WTC11 (cell line): ENCODE measurements at regions not wholly inside any gene's neighbourhood (a gene's known extent, or its start where the extent isn't known, plus 50 kb on each side); places are given as distances from the start of the nearest gene placed in this dataset.

Experiments
- ATAC-seq: fragments of 200-7000 bp; cut with Tn5 transposase; 2 replicates; pipeline ENCODE4 v1.10.0; 2021; ENCODE audit warnings: mild to moderate bottlenecking, moderate library complexity
- CTCF ChIA-PET: fragments of 300-600 bp; sonication (Branson Sonifier 250); formaldehyde crosslinking; loops from one replicate; lab custom pipeline; 2021; ENCODE audit warnings: antibody characterized with exemption; lab: Charles Lee
- POLR2A ChIA-PET: fragments of 350-600 bp; sonication (Branson Sonifier 250); formaldehyde crosslinking; loops from one replicate; lab custom pipeline; 2021; ENCODE audit warnings: antibody characterized with exemption; lab: Charles Lee
- DNase-seq: peaks from one replicate; pipeline ENCODE4 v3.0.0; 2021; ENCODE audit warnings: low spot score
- H3K27ac Mint-ChIP-seq: 2 replicates; pipeline ENCODE4 v1.8.0; 2021; ENCODE audit warnings: mixed read lengths
- H3K27me3 Mint-ChIP-seq: 2 replicates; pipeline ENCODE4 v1.8.0; 2021; ENCODE audit warnings: low read depth, mild to moderate bottlenecking, moderate library complexity, mixed read lengths
- H3K36me3 Mint-ChIP-seq: 2 replicates; pipeline ENCODE4 v1.8.0; 2021; ENCODE audit warnings: mixed read lengths
- H3K4me1 Mint-ChIP-seq: 2 replicates; pipeline ENCODE4 v1.8.0; 2022; ENCODE audit warnings: mixed read lengths
- H3K4me3 Mint-ChIP-seq: 2 replicates; pipeline ENCODE4 v1.8.0; 2021; ENCODE audit warnings: mild to moderate bottlenecking, moderate library complexity, mixed read lengths
- H3K9me3 Mint-ChIP-seq: 2 replicates; pipeline ENCODE4 v1.8.0; 2021; ENCODE audit warnings: mixed read lengths
- CREM ChIP-seq: sonication (generic); formaldehyde crosslinking; IDR thresholded peaks from 2 replicates; pipeline ENCODE4 v1.8.1; 2022; ENCODE audit warnings: mild to moderate bottlenecking, missing genetic modification reagents, moderate library complexity
- EMX1 ChIP-seq: fragments of 250-450 bp; sonication (Bioruptor Pico); IDR thresholded peaks from 2 replicates; pipeline ENCODE4 v1.8.0; 2021; ENCODE audit warnings: mild to moderate bottlenecking
- FOXP1 ChIP-seq: sonication (generic); formaldehyde crosslinking; IDR thresholded peaks from 2 replicates; pipeline ENCODE4 v1.8.0; 2022; ENCODE audit warnings: missing genetic modification reagents, mild to moderate bottlenecking, moderate library complexity, borderline replicate concordance
- IRF2 ChIP-seq: sonication (generic); formaldehyde crosslinking; IDR thresholded peaks from 2 replicates; pipeline ENCODE4 v1.8.0; 2022; ENCODE audit warnings: low read depth, missing genetic modification reagents, borderline replicate concordance
- JAZF1 ChIP-seq: fragments of 250-450 bp; sonication (Bioruptor Pico); IDR thresholded peaks from 2 replicates; pipeline ENCODE4 v1.9.0; 2021; ENCODE audit warnings: moderate library complexity, mild to moderate bottlenecking, inconsistent platforms
- OVOL2 ChIP-seq: fragments of 250-450 bp; sonication (Bioruptor Pico); IDR thresholded peaks from 2 replicates; pipeline ENCODE4 v1.9.0; 2021; ENCODE audit warnings: mild to moderate bottlenecking, borderline replicate concordance
- SMAD3 ChIP-seq: sonication (generic); formaldehyde crosslinking; IDR thresholded peaks from 2 replicates; pipeline ENCODE4 v1.8.0; 2022; ENCODE audit warnings: missing genetic modification reagents, mild to moderate bottlenecking, borderline replicate concordance
- SP1 ChIP-seq: sonication (generic); formaldehyde crosslinking; conservative IDR thresholded peaks from 2 replicates; pipeline ENCODE4 v1.8.1; 2022; ENCODE audit warnings: missing genetic modification reagents
- TEAD1 ChIP-seq: sonication (generic); formaldehyde crosslinking; IDR thresholded peaks from 2 replicates; pipeline ENCODE4 v1.8.0; 2022; ENCODE audit warnings: mild to moderate bottlenecking, missing genetic modification reagents
- ZNF138 ChIP-seq: sonication (generic); formaldehyde crosslinking; conservative IDR thresholded peaks from 2 replicates; pipeline ENCODE4 v1.8.1; 2022; ENCODE audit warnings: mild to moderate bottlenecking, moderate library complexity, missing genetic modification reagents
- ZNF232 ChIP-seq: sonication (generic); formaldehyde crosslinking; IDR thresholded peaks from 2 replicates; pipeline ENCODE4 v1.8.0; 2022; ENCODE audit warnings: mild to moderate bottlenecking, missing genetic modification reagents
- ZNF263 ChIP-seq: sonication (generic); formaldehyde crosslinking; IDR thresholded peaks from 2 replicates; pipeline ENCODE4 v1.8.1; 2022; ENCODE audit warnings: low read depth, mild to moderate bottlenecking, moderate library complexity, missing genetic modification reagents
- ZNF317 ChIP-seq: sonication (generic); formaldehyde crosslinking; IDR thresholded peaks from 2 replicates; pipeline ENCODE4 v1.8.1; 2023; ENCODE audit warnings: low read depth, mild to moderate bottlenecking, moderate library complexity, missing genetic modification reagents, borderline replicate concordance
- ZNF396 ChIP-seq: fragments of 250-450 bp; sonication (Bioruptor Pico); IDR thresholded peaks from 2 replicates; pipeline ENCODE4 v1.8.0; 2021; ENCODE audit warnings: mild to moderate bottlenecking, moderate library complexity, borderline replicate concordance
- ZNF423 ChIP-seq: fragments of 250-450 bp; sonication (Bioruptor Pico); IDR thresholded peaks from 2 replicates; pipeline ENCODE4 v2.1.2; 2022; ENCODE audit warnings: mild to moderate bottlenecking, moderate library complexity
- ZNF671 ChIP-seq: fragments of 250-450 bp; sonication (Bioruptor Pico); IDR thresholded peaks from 2 replicates; pipeline ENCODE4 v1.8.0; 2021; ENCODE audit warnings: mild to moderate bottlenecking
- TF ChIP-seq, protein P1 (sequence below): fragments of 250-450 bp; sonication (Bioruptor Pico); IDR thresholded peaks from 2 replicates; pipeline ENCODE4 v1.9.0; 2021; ENCODE audit warnings: mild to moderate bottlenecking, borderline replicate concordance
- TF ChIP-seq, protein P2 (sequence below): sonication (generic); formaldehyde crosslinking; IDR thresholded peaks from 2 replicates; pipeline ENCODE4 v1.8.1; 2022; ENCODE audit warnings: mild to moderate bottlenecking, missing genetic modification reagents, moderate library complexity, borderline replicate concordance
- TF ChIP-seq, protein P3 (sequence below): sonication (generic); formaldehyde crosslinking; IDR thresholded peaks from 2 replicates; pipeline ENCODE4 v1.8.1; 2023; ENCODE audit warnings: mild to moderate bottlenecking, missing genetic modification reagents, moderate library complexity
- TF ChIP-seq, protein P4 (sequence below): sonication (generic); formaldehyde crosslinking; IDR thresholded peaks from 2 replicates; pipeline ENCODE4 v1.8.0; 2022; ENCODE audit warnings: mild to moderate bottlenecking, missing genetic modification reagents
- TF ChIP-seq, protein P5 (sequence below): fragments of 250-450 bp; sonication (Bioruptor Pico); IDR thresholded peaks from 2 replicates; pipeline ENCODE4 v1.9.0; 2021; ENCODE audit warnings: mild to moderate bottlenecking
- TF ChIP-seq, protein P6 (sequence below): sonication (generic); formaldehyde crosslinking; conservative IDR thresholded peaks from 2 replicates; pipeline ENCODE4 v1.8.1; 2022; ENCODE audit warnings: mild to moderate bottlenecking, missing genetic modification reagents
- TF ChIP-seq, protein P7 (sequence below): sonication (generic); formaldehyde crosslinking; IDR thresholded peaks from 2 replicates; pipeline ENCODE4 v1.8.1; 2023; ENCODE audit warnings: mild to moderate bottlenecking, moderate library complexity, missing genetic modification reagents

DNA sequence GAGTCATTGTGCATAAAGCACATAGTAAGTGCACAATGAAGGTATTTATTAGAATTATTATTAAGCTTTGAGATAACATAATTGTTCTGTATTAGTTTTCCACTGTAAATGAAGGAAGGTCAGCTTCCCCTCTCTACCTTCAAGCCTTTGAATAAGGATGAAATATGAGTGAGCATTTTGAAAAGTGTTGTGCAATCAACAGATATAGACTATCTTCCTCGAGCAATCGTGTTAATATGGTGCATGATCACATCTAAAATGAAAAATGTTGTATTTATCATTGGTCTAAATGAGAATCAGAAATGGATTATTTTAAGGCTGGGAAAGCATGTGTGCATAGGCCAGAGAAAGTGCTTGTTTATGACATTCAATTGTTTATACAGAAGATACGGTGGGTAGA is 1474.6 kb upstream of the TENM3 start:
- peaks cover 40% of the 10 kb centered on the region for H3K36me3 Mint-ChIP-seq
- ATAC-seq (no peak), DNase-seq (no peak)
- H3K4me1 Mint-ChIP-seq, result peaks cover 39% of the 10 kb centered on the region
- H3K9me3 Mint-ChIP-seq, result peaks cover 35% of the 10 kb centered on the region
- H3K27me3 Mint-ChIP-seq, result no peaks in the 10 kb centered on the region
- CTCF ChIA-PET, result no interaction called here
- TF ChIP-seq, protein P1, sequence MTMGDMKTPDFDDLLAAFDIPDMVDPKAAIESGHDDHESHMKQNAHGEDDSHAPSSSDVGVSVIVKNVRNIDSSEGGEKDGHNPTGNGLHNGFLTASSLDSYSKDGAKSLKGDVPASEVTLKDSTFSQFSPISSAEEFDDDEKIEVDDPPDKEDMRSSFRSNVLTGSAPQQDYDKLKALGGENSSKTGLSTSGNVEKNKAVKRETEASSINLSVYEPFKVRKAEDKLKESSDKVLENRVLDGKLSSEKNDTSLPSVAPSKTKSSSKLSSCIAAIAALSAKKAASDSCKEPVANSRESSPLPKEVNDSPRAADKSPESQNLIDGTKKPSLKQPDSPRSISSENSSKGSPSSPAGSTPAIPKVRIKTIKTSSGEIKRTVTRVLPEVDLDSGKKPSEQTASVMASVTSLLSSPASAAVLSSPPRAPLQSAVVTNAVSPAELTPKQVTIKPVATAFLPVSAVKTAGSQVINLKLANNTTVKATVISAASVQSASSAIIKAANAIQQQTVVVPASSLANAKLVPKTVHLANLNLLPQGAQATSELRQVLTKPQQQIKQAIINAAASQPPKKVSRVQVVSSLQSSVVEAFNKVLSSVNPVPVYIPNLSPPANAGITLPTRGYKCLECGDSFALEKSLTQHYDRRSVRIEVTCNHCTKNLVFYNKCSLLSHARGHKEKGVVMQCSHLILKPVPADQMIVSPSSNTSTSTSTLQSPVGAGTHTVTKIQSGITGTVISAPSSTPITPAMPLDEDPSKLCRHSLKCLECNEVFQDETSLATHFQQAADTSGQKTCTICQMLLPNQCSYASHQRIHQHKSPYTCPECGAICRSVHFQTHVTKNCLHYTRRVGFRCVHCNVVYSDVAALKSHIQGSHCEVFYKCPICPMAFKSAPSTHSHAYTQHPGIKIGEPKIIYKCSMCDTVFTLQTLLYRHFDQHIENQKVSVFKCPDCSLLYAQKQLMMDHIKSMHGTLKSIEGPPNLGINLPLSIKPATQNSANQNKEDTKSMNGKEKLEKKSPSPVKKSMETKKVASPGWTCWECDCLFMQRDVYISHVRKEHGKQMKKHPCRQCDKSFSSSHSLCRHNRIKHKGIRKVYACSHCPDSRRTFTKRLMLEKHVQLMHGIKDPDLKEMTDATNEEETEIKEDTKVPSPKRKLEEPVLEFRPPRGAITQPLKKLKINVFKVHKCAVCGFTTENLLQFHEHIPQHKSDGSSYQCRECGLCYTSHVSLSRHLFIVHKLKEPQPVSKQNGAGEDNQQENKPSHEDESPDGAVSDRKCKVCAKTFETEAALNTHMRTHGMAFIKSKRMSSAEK, result no peak
- TF ChIP-seq, protein P2, sequence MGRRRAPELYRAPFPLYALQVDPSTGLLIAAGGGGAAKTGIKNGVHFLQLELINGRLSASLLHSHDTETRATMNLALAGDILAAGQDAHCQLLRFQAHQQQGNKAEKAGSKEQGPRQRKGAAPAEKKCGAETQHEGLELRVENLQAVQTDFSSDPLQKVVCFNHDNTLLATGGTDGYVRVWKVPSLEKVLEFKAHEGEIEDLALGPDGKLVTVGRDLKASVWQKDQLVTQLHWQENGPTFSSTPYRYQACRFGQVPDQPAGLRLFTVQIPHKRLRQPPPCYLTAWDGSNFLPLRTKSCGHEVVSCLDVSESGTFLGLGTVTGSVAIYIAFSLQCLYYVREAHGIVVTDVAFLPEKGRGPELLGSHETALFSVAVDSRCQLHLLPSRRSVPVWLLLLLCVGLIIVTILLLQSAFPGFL (CRISPR knock-in tag), result no peak
- TF ChIP-seq IRF2 (CRISPR knock-in tag) (no peak), TEAD1 (CRISPR knock-in tag) (no peak)
- TF ChIP-seq, protein P3, sequence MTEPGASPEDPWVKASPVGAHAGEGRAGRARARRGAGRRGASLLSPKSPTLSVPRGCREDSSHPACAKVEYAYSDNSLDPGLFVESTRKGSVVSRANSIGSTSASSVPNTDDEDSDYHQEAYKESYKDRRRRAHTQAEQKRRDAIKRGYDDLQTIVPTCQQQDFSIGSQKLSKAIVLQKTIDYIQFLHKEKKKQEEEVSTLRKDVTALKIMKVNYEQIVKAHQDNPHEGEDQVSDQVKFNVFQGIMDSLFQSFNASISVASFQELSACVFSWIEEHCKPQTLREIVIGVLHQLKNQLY (CRISPR knock-in tag), result no peak
- TF ChIP-seq, protein P4, sequence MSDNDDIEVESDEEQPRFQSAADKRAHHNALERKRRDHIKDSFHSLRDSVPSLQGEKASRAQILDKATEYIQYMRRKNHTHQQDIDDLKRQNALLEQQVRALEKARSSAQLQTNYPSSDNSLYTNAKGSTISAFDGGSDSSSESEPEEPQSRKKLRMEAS (CRISPR knock-in tag), result no peak
- TF ChIP-seq, protein P5, sequence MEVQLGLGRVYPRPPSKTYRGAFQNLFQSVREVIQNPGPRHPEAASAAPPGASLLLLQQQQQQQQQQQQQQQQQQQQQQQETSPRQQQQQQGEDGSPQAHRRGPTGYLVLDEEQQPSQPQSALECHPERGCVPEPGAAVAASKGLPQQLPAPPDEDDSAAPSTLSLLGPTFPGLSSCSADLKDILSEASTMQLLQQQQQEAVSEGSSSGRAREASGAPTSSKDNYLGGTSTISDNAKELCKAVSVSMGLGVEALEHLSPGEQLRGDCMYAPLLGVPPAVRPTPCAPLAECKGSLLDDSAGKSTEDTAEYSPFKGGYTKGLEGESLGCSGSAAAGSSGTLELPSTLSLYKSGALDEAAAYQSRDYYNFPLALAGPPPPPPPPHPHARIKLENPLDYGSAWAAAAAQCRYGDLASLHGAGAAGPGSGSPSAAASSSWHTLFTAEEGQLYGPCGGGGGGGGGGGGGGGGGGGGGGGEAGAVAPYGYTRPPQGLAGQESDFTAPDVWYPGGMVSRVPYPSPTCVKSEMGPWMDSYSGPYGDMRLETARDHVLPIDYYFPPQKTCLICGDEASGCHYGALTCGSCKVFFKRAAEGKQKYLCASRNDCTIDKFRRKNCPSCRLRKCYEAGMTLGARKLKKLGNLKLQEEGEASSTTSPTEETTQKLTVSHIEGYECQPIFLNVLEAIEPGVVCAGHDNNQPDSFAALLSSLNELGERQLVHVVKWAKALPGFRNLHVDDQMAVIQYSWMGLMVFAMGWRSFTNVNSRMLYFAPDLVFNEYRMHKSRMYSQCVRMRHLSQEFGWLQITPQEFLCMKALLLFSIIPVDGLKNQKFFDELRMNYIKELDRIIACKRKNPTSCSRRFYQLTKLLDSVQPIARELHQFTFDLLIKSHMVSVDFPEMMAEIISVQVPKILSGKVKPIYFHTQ (CRISPR knock-in tag), result no peak
- H3K27ac Mint-ChIP-seq, result no peak overlapping the region; the same call in 1 of the 2 replicates
- POLR2A ChIA-PET, result no interaction called here
- H3K4me3 Mint-ChIP-seq, result no peak overlapping the region

DNA sequence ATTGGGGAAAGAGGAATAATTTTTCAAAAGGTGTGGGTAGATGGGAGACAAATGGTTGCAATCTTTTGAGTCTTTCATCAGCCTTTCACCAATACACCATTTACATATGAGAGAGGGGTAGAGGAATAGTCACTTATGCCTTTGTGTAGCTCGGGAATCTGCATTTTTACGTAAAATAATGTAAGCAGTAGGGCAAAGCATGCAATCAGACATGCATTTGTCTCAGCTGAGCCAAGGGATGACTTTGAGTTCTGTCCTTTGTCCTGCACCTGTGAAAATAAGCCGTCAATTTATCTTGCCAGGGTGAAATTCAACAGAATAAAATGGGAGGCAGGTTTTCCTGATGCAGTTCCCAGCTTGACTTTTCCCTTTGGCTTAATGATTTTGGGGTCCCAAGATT is 1473.4 kb upstream of the TENM3 start:
- ChIA-PET CTCF (no interaction called here), POLR2A (no interaction called here)
- H3K27ac Mint-ChIP-seq, result no peak overlapping the region
- no peak for TF ChIP-seq ZNF232 (CRISPR knock-in tag)
- H3K9me3 Mint-ChIP-seq, result peaks cover 44% of the 10 kb centered on the region
- no peak overlapping the region for H3K4me3 Mint-ChIP-seq
- H3K36me3 Mint-ChIP-seq, result peaks cover 48% of the 10 kb centered on the region
- DNase-seq (no peak), ATAC-seq (no peak)
- peaks cover 34% of the 10 kb centered on the region for H3K4me1 Mint-ChIP-seq
- no peaks in the 10 kb centered on the region for H3K27me3 Mint-ChIP-seq

DNA sequence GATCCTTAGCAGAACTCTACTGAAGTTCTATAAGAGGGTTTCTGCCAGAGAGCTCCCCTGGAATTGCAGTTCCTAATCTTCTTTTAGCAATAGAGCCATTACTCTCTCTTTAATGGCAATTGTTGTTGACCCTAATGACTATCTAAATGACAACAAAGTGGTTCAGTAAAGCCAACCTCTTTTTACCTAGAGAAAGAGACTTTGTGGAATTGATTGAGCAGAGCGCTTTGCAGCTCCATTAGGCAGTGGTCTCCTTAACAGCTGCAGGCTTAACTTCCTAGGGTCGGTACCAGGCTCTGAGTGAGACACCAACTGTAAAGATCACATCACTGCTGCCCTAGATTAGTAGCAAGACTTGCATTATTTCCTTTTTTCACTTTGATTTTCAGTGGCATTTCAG is 1472.9 kb upstream of the TENM3 start:
- H3K27me3 Mint-ChIP-seq, result no peaks in the 10 kb centered on the region
- peaks cover 48% of the 10 kb centered on the region for H3K36me3 Mint-ChIP-seq
- CTCF ChIA-PET, result no interaction called here
- H3K27ac Mint-ChIP-seq, result no peak overlapping the region
- H3K4me3 Mint-ChIP-seq, result no peak overlapping the region
- ATAC-seq (no peak), DNase-seq (no peak)
- peaks cover 44% of the 10 kb centered on the region for H3K9me3 Mint-ChIP-seq
- POLR2A ChIA-PET, result no interaction called here
- H3K4me1 Mint-ChIP-seq, result peaks cover 34% of the 10 kb centered on the region
- TF ChIP-seq ZNF671 (CRISPR knock-in tag) (no peak), OVOL2 (no peak), ZNF138 (no peak), FOXP1 (no peak), ZNF263 (CRISPR knock-in tag) (no peak), SP1 (CRISPR knock-in tag) (no peak), ZNF396 (no peak), ZNF317 (no peak), CREM (CRISPR knock-in tag) (no peak), JAZF1 (CRISPR knock-in tag) (no peak), ZNF423 (CRISPR knock-in tag) (no peak), EMX1 (CRISPR knock-in tag) (no peak), SMAD3 (CRISPR knock-in tag) (no peak)
- TF ChIP-seq, protein P6, sequence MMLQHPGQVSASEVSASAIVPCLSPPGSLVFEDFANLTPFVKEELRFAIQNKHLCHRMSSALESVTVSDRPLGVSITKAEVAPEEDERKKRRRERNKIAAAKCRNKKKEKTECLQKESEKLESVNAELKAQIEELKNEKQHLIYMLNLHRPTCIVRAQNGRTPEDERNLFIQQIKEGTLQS (CRISPR knock-in tag), result no peak
- TF ChIP-seq, protein P7, sequence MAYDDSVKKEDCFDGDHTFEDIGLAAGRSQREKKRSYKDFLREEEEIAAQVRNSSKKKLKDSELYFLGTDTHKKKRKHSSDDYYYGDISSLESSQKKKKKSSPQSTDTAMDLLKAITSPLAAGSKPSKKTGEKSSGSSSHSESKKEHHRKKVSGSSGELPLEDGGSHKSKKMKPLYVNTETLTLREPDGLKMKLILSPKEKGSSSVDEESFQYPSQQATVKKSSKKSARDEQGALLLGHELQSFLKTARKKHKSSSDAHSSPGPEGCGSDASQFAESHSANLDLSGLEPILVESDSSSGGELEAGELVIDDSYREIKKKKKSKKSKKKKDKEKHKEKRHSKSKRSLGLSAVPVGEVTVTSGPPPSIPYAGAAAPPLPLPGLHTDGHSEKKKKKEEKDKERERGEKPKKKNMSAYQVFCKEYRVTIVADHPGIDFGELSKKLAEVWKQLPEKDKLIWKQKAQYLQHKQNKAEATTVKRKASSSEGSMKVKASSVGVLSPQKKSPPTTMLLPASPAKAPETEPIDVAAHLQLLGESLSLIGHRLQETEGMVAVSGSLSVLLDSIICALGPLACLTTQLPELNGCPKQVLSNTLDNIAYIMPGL (CRISPR knock-in tag), result no peak
